Upper lobe of left lung (tissue), 6 donors: ENCODE measurements at regions not wholly inside any gene's neighbourhood (a gene's known extent, or its start where the extent isn't known, plus 50 kb on each side); places are given as distances from the start of the nearest gene placed in this dataset.

Experiments
- ATAC-seq, 2 donors: fragments of 200-7000 bp; cut with Tn5 transposase; one replicate each; pipeline ENCODE4 v1.9.1; 2022; ENCODE audit warnings: mild to moderate bottlenecking in 2 of 2, moderate library complexity in 2 of 2; ENCODE audit not compliant: low FRiP score in 2 of 2
- DNase-seq, 2 donors: peaks; one replicate each; pipeline ENCODE4 v3.0.0-alpha.2; 2019 to 2020
- H3K27ac ChIP-seq, 4 donors: fragments of 200-600 bp; sonication (generic); one replicate each; pipeline ENCODE4 v1.5.1; 2016 to 2019
- H3K27me3 ChIP-seq, 4 donors: fragments of 200-600 bp; sonication (generic); one replicate each; pipeline ENCODE4 v1.5.1; 2017 to 2019
- H3K36me3 ChIP-seq, 4 donors: fragments of 200-600 bp; sonication (generic); one replicate each; pipeline ENCODE4 v1.5.1; 2016 to 2019
- H3K4me1 ChIP-seq, 4 donors: fragments of 200-600 bp; sonication (generic); one replicate each; pipeline ENCODE4 v1.5.1; 2018 to 2019
- H3K4me3 ChIP-seq, 4 donors: fragments of 200-600 bp; sonication (generic); one replicate each; pipeline ENCODE4 v1.5.1; 2017 to 2019; ENCODE audit warnings: mild to moderate bottlenecking in 2 of 4, moderate library complexity in 1 of 4
- H3K9me3 ChIP-seq, 4 donors: fragments of 200-600 bp; sonication (generic); one replicate each; pipeline ENCODE4 v1.5.1; 2018 to 2019
- EP300 ChIP-seq, 4 donors: sonication (generic); formaldehyde crosslinking; IDR thresholded peaks; one replicate each; pipeline ENCODE4 v1.5.1; 2017; ENCODE audit warnings: antibody characterized with exemption in 4 of 4, control low read depth in 2 of 4
- POLR2A ChIP-seq, 4 donors: fragments of 450-650 bp; IDR thresholded peaks; one replicate each; pipeline ENCODE4 v1.5.1; 2016 to 2017; ENCODE audit warnings: antibody characterized with exemption in 4 of 4, mild to moderate bottlenecking in 2 of 4
- POLR2AphosphoS5 ChIP-seq, 2 donors: sonication (generic); formaldehyde crosslinking; IDR thresholded peaks; one replicate each; pipeline ENCODE4 v1.5.1; 2017; ENCODE audit warnings: antibody characterized with exemption in 2 of 2
- WGBS, 2 donors: methylation state at CpG; one replicate each; pipeline ENCODE4 v1.1.5; 2017 to 2018; 5-methylcytosine and 5-hydroxymethylcytosine counted together
- TF ChIP-seq, protein P1 (sequence below), 6 experiments: fragments of 450-650 bp in 4 of 6; fragments of 200-600 bp in 2 of 6; sonication (generic) in 2 of 6; IDR thresholded peaks; one replicate each; pipeline ENCODE4 v1.5.1; 2016 to 2019; ENCODE audit warnings: antibody characterized with exemption in 6 of 6
- donor health status: DM: no; HTN: no; CAD: no; lungs with moderate emphysema.
- donor health status: DM: no; HTN: yes; CAD: no; lungs with severe emphysema.

DNA sequence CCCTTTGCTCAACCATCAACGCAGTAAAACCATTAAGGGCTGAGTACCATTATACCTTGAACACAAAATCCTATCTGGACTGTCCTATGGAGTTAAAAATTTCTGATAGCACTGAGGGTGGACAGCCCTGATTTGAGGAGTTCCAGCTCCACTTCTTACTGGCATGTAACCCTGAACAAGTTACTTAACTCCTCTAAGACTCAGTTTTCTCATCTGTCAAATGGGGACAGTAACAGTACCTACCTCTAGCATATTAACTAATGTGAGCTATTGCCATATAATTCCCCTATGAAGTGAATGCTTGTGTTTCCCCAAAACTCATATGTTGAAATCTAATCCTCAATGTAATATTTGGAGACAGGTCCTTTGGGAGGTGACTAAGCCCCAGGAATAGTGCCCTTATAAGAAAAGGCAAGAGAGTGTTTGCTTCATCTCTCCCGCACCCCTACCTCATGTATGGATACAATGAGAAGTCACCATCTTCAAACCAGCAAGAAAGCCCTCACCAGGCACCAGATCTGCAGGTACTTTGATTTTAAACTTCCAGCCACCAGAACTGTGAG, 61.9 kb upstream of the DOCK9 start:
- WGBS, 2 donors = 91 to 98% methylated on average over 2 of the region's 2 CpGs
- DNase-seq = no peak
- no peaks in the 10 kb centered on the region for H3K36me3 ChIP-seq
- ATAC-seq = no peak
- H3K27ac ChIP-seq = no peak overlapping the region
- no peaks in the 10 kb centered on the region for H3K9me3 ChIP-seq
- peaks cover 0 to 19% (median 5%) of the 10 kb centered on the region in 4 donors for H3K4me1 ChIP-seq
- H3K27me3 ChIP-seq = no peaks in the 10 kb centered on the region
- no peak overlapping the region for H3K4me3 ChIP-seq
- no peak for TF ChIP-seq EP300 (IDR thresholded peaks at IDR 0.05)
- TF ChIP-seq, protein P1, sequence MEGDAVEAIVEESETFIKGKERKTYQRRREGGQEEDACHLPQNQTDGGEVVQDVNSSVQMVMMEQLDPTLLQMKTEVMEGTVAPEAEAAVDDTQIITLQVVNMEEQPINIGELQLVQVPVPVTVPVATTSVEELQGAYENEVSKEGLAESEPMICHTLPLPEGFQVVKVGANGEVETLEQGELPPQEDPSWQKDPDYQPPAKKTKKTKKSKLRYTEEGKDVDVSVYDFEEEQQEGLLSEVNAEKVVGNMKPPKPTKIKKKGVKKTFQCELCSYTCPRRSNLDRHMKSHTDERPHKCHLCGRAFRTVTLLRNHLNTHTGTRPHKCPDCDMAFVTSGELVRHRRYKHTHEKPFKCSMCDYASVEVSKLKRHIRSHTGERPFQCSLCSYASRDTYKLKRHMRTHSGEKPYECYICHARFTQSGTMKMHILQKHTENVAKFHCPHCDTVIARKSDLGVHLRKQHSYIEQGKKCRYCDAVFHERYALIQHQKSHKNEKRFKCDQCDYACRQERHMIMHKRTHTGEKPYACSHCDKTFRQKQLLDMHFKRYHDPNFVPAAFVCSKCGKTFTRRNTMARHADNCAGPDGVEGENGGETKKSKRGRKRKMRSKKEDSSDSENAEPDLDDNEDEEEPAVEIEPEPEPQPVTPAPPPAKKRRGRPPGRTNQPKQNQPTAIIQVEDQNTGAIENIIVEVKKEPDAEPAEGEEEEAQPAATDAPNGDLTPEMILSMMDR (IDR thresholded peaks at IDR 0.05) = no peak
- no peak for TF ChIP-seq POLR2AphosphoS5 (IDR thresholded peaks at IDR 0.05)
- no peak for TF ChIP-seq POLR2A (IDR thresholded peaks at IDR 0.05)

DNA sequence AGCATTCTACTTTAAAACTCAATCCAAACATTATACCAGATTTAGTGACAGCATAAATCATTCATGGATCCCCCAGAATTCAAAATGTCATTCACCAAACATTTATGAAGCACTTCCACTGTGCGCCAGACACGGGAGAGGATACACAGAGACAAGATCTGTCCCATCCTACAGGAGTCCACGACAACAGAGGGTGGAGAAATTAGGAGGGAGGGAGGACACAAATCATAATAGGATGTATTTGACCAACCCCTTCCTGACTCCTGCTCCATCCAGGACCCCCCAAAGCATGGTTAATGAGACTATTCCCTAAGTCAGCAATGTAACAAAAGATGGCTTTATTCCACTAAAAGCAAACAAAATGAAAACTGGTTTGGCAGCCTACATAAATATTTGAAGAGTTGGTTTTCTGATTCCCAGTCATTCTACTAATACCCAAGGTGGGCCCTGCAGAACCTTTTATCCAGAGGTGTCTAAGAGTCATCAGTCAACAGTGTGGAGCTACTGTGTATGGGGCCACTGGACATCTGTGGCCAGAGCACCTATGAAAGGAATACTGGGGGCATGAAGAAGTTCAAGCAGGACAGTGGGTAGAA, 62.8 kb upstream of the DOCK9 start:
- ATAC-seq = no peak
- H3K27ac ChIP-seq = no peak overlapping the region
- no peaks in the 10 kb centered on the region for H3K27me3 ChIP-seq

DNA sequence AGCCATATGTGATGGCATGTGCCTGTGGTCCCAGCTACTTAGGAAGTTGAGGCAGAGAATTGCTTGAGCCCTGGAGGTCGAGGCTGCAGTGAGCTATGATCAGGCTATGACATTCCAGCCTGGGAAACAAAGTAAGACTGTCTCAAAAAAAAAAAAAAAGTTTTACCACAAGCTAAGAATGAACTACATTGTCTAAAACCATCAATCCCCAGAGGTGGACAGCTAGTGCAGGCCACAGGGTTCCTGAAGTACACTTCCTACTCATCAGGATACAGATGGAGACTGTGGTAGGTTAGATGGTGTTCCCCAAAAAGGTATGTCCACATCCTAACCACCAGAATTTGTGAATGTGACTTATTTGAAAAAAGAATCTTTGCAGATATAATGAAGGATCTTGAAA, 63.5 kb upstream of the DOCK9 start:
- H3K27ac ChIP-seq = no peak overlapping the region
- 79 to 80% methylated on average over 1 of the region's 1 CpG for WGBS, 2 donors
- no peaks in the 10 kb centered on the region for H3K27me3 ChIP-seq
- no peaks in the 10 kb centered on the region for H3K9me3 ChIP-seq
- H3K4me1 ChIP-seq = peaks cover 11 to 33% (median 19%) of the 10 kb centered on the region in 4 donors
- ATAC-seq = no peak
- no peak for DNase-seq
- H3K36me3 ChIP-seq = no peaks in the 10 kb centered on the region
- no peak for TF ChIP-seq POLR2A (IDR thresholded peaks at IDR 0.05)
- TF ChIP-seq POLR2AphosphoS5 (IDR thresholded peaks at IDR 0.05) = no peak
- TF ChIP-seq EP300 (IDR thresholded peaks at IDR 0.05) = no peak
- TF ChIP-seq, protein P1 (IDR thresholded peaks at IDR 0.05) = no peak
- H3K4me3 ChIP-seq = no peak overlapping the region

More for the DNA sequence above, 62.8 kb upstream of the DOCK9 start:
- no peak for DNase-seq
- H3K4me3 ChIP-seq = no peak overlapping the region
- WGBS, 2 donors = 66 to 70% methylated on average over 3 of the region's 3 CpGs
- H3K36me3 ChIP-seq = no peaks in the 10 kb centered on the region
- TF ChIP-seq POLR2A (IDR thresholded peaks at IDR 0.05) (no peak), POLR2AphosphoS5 (IDR thresholded peaks at IDR 0.05) (no peak), EP300 (IDR thresholded peaks at IDR 0.05) (no peak)
- TF ChIP-seq, protein P1 (IDR thresholded peaks at IDR 0.05) = no peak
- peaks cover 4 to 26% (median 14%) of the 10 kb centered on the region in 4 donors for H3K4me1 ChIP-seq
- no peaks in the 10 kb centered on the region for H3K9me3 ChIP-seq

DNA sequence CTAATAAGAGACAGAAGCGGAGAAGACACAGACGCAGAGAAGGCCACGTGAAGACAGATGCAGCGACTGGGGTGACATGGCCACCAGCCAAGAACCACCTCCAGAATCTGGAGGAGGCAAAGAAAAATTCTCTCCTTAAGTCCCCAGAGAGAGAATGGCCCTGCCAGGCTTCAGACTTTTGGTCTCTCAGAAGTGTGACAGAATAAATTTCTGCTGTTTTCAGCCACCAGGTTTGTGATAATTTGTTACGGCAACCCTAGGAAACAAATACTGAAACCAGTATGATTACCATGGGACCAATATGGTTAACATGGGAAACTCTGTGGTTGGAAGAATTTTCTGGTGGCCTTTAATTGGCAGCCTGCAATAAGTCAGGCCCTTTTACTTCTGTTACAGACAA, 63.9 kb upstream of the DOCK9 start:
- no peak for ATAC-seq
- H3K4me1 ChIP-seq = peaks cover 15 to 38% (median 24%) of the 10 kb centered on the region in 4 donors
- no peaks in the 10 kb centered on the region for H3K36me3 ChIP-seq
- DNase-seq = no peak
- WGBS, 2 donors = 78 to 99% methylated on average over 5 of the region's 5 CpGs
- no peak overlapping the region for H3K27ac ChIP-seq
- H3K4me3 ChIP-seq = no peak overlapping the region
- H3K27me3 ChIP-seq = no peaks in the 10 kb centered on the region
- H3K9me3 ChIP-seq = no peaks in the 10 kb centered on the region
- no peak for TF ChIP-seq POLR2A (IDR thresholded peaks at IDR 0.05)
- no peak for TF ChIP-seq POLR2AphosphoS5 (IDR thresholded peaks at IDR 0.05)
- TF ChIP-seq, protein P1 (IDR thresholded peaks at IDR 0.05) = no peak
- TF ChIP-seq EP300 (IDR thresholded peaks at IDR 0.05) = no peak
